Psoas muscle (tissue), 7 donors: ENCODE measurements at regions not wholly inside any gene's neighbourhood (a gene's known extent, or its start where the extent isn't known, plus 50 kb on each side); places are given as distances from the start of the nearest gene placed in this dataset.

Experiments used
- ATAC-seq, 4 donors: fragments of 200-7000 bp; cut with Tn5 transposase; one replicate each; pipeline ENCODE4 v1.9.1; 2020; ENCODE audit warnings: moderate library complexity in 3 of 4, mild to moderate bottlenecking in 2 of 4
- DNase-seq, 2 donors: peaks; one replicate each; pipeline ENCODE4 v3.0.0-alpha.2; 2020
- H3K27ac ChIP-seq: fragments of 200-600 bp; one replicate; pipeline ENCODE4 v1.8.0; 2022
- H3K27me3 ChIP-seq, 3 donors: fragments of 200-600 bp in 1 of 3; one replicate each; pipeline versions ENCODE4 v1.6.1 to v1.8.0; 2013 to 2022; ENCODE audit warnings: low read length in 2 of 3, mild to moderate bottlenecking in 2 of 3, moderate library complexity in 1 of 3; ENCODE audit not compliant: insufficient read depth in 3 of 3
- H3K36me3 ChIP-seq, 2 donors: fragments of 200-600 bp in 1 of 2; one replicate each; pipeline versions ENCODE4 v1.6.1 to v1.8.0; 2013 to 2022; ENCODE audit warnings: low read depth in 1 of 2, mild to moderate bottlenecking in 1 of 2, moderate library complexity in 1 of 2; ENCODE audit not compliant: insufficient read depth in 1 of 2
- H3K4me1 ChIP-seq: fragments of 200-600 bp; one replicate; pipeline ENCODE4 v1.8.0; 2022
- H3K4me3 ChIP-seq: fragments of 200-600 bp; one replicate; pipeline ENCODE4 v1.8.0; 2022; ENCODE audit warnings: mild to moderate bottlenecking
- H3K9me3 ChIP-seq: fragments of 200-600 bp; one replicate; pipeline ENCODE4 v1.8.0; 2022
- WGBS, 3 donors: extraction: QIAGEN DNeasy Blood & Tissue Kit; methylation state at CpG; one replicate each; pipeline versions ENCODE4 v1.1.6 to v1.1.7; 2013; 5-methylcytosine and 5-hydroxymethylcytosine counted together
- intact Hi-C, 2 donors: fragments of 100-400 bp; cut with DNase I; formaldehyde crosslinking; loops; one replicate each; pipeline versions ENCODE4 v1.11.0 to v1.14.2; 2022
- TF ChIP-seq, protein P1 (sequence below): fragments of 200-600 bp; IDR thresholded peaks from one replicate; pipeline ENCODE4 v1.8.0; 2022; ENCODE audit warnings: antibody characterized with exemption
- donor health status: healthy with polysubstance abuse.
- donor health status: DM: no; HTN: no; CAD: no; lungs with moderate emphysema.
- donor health status: Bipolar disorder and iron deficiency.
- donor health status: healthy.
- donor health status: DM: yes; HTN: yes; CAD: no.
- donor health status: DM: no; HTN: no; CAD: no.
- donor health status: DM: yes; HTN: yes; CAD: no.

DNA sequence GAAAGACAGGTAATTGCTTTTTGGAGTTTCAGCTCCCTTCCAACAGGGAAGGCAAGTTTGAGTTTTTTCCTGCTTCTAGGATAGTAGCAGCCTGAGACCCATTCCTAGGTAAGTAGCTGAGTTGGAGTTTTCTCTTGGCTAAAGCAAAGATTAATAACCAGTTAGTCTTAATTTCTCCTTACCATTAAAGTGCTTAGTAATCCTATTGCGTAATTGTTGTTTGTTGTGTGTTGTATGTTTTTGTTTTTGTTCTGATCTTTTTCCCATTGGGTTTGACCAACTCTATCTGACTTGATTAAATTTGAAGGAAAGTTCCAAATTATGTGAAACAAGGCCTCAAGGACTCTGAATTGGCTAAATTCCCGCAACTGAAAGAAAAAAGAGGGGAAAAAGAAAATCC, 83.5 kb downstream of the TBX22 start:
- ATAC-seq (no peak), DNase-seq (no peak)
- H3K4me1 ChIP-seq: no peaks in the 10 kb centered on the region
- intact Hi-C loops: no loop called here
- TF ChIP-seq, protein P1, sequence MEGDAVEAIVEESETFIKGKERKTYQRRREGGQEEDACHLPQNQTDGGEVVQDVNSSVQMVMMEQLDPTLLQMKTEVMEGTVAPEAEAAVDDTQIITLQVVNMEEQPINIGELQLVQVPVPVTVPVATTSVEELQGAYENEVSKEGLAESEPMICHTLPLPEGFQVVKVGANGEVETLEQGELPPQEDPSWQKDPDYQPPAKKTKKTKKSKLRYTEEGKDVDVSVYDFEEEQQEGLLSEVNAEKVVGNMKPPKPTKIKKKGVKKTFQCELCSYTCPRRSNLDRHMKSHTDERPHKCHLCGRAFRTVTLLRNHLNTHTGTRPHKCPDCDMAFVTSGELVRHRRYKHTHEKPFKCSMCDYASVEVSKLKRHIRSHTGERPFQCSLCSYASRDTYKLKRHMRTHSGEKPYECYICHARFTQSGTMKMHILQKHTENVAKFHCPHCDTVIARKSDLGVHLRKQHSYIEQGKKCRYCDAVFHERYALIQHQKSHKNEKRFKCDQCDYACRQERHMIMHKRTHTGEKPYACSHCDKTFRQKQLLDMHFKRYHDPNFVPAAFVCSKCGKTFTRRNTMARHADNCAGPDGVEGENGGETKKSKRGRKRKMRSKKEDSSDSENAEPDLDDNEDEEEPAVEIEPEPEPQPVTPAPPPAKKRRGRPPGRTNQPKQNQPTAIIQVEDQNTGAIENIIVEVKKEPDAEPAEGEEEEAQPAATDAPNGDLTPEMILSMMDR: no peak
- H3K9me3 ChIP-seq: no peaks in the 10 kb centered on the region
- no peaks in the 10 kb centered on the region for H3K36me3 ChIP-seq
- H3K27ac ChIP-seq: no peak overlapping the region
- H3K27me3 ChIP-seq: no peaks in the 10 kb centered on the region
- H3K4me3 ChIP-seq: no peak overlapping the region
- 88 to 95% (median 94%) methylated on average over 2 of the region's 2 CpGs for WGBS, 3 donors

DNA sequence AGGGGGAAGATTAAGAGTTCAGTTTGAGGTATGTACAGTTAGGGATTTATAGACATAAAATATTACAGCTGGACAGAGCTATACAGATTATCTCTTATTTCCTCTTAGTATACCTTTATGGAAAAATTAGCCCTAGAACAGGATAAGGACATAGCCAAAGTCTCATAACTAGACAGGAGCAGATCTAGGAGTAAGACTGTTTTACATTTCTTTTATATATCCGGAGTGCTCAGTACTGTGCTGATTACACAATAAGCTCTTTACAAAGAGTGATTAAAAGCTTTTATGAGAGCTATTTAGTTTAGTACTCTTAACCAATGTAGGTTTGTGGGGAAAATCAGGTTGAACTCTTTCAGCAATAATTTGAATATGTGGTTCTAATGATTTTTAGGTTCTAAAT, 105.8 kb downstream of the TBX22 start:
- H3K9me3 ChIP-seq: no peaks in the 10 kb centered on the region
- H3K4me3 ChIP-seq: no peak overlapping the region
- TF ChIP-seq, protein P1: no peak
- ATAC-seq: no peak
- no peaks in the 10 kb centered on the region for H3K4me1 ChIP-seq
- H3K27me3 ChIP-seq: no peaks in the 10 kb centered on the region
- no peak for DNase-seq
- 84 to 89% (median 85%) methylated on average over 1 of the region's 1 CpG for WGBS, 3 donors
- intact Hi-C loops: no loop called here
- H3K36me3 ChIP-seq: no peaks in the 10 kb centered on the region
- no peak overlapping the region for H3K27ac ChIP-seq

DNA sequence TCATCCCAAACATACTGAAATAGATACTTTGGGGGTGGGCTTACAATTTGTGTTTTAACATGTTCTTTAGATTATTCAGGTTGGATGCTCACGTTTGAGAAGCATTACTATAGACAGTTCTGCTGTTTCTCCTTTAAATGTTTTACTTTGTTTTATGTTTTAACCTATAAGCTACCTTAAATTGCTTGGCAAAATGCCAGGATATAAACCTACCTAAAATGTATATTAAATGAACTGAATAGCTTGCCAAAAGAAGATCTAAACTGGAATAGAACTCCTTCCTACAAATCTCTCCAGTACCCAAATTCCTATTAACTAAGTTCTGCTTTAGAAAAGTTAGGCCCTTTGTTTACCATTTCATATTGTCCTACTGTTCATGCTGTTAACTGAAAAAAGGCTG, 124.4 kb downstream of the TBX22 start:
- no peaks in the 10 kb centered on the region for H3K9me3 ChIP-seq
- TF ChIP-seq, protein P1: no peak
- DNase-seq (no peak), ATAC-seq (no peak)
- H3K27me3 ChIP-seq: peaks cover 0 to 3% (median 0%) of the 10 kb centered on the region in 3 donors
- WGBS, 3 donors: 33 to 55% (median 41%) methylated on average over 1 of the region's 1 CpG
- intact Hi-C loops: no loop called here
- no peak overlapping the region for H3K27ac ChIP-seq
- H3K36me3 ChIP-seq: no peaks in the 10 kb centered on the region
- H3K4me1 ChIP-seq: no peaks in the 10 kb centered on the region
- no peak overlapping the region for H3K4me3 ChIP-seq

DNA sequence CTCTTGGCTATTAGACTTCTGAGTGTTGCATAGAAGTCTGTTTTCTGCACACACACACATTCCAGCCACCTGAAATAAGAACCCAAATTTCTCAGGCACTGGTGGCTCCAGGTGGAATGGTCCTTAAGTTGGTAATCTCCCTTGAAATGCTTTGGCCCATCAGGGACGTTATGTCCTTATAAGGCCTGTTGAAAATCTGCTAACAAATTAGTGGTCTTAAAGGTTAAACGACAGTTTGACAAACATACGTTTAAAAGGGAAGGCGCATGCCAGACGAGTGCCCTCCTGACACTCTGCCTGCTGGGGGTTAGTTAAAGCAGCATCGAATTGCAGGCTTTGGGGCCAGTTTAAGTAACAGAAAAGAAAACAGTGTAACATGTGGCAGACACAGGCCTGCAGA, 125.0 kb downstream of the TBX22 start:
- WGBS, 3 donors: 19 to 23% (median 20%) methylated on average over 6 of the region's 6 CpGs
- H3K27me3 ChIP-seq: peaks cover 0 to 3% (median 0%) of the 10 kb centered on the region in 3 donors
- H3K4me1 ChIP-seq: no peaks in the 10 kb centered on the region
- no peak overlapping the region for H3K4me3 ChIP-seq
- DNase-seq: no peak
- no peaks in the 10 kb centered on the region for H3K9me3 ChIP-seq
- TF ChIP-seq, protein P1: no peak
- H3K27ac ChIP-seq: no peak overlapping the region
- H3K36me3 ChIP-seq: no peaks in the 10 kb centered on the region
- intact Hi-C loops: no loop called here
- ATAC-seq: no peak

- Histone ChIP-seq H3K27ac (no peak overlapping the region), H3K4me3 (no peak overlapping the region), H3K36me3 (no peaks in the 10 kb centered on the region), H3K9me3 (no peaks in the 10 kb centered on the region), H3K4me1 (no peaks in the 10 kb centered on the region), H3K27me3 (no peaks in the 10 kb centered on the region)
- TF ChIP-seq, protein P1: no peak
- intact Hi-C loops: no loop called here
- no peak for DNase-seq
- ATAC-seq: no peak
- WGBS, 3 donors: 49 to 78% (median 71%) methylated on average over 3 of the region's 3 CpGs
These were observed 156.0 kb downstream of the TBX22 start for GRCh38 chrX:80170581-80170980.
